HEK293T (cell line): ENCODE measurements at regions not wholly inside any gene's neighbourhood (a gene's known extent, or its start where the extent isn't known, plus 50 kb on each side); places are given as distances from the start of the nearest gene placed in this dataset.

Source experiments
- ELF4 ChIP-seq: fragments of 450-650 bp; IDR thresholded peaks from 2 replicates; pipeline ENCODE4 v1.6.1; 2017; ENCODE audit warnings: antibody characterized with exemption
- FOXA1 ChIP-seq: fragments of 450-650 bp; IDR thresholded peaks from 2 replicates; pipeline ENCODE4 v1.6.1; 2016; ENCODE audit warnings: mild to moderate bottlenecking
- FOXK2 ChIP-seq: fragments of 450-650 bp; IDR thresholded peaks from 2 replicates; pipeline ENCODE4 v1.6.1; 2016; ENCODE audit warnings: mild to moderate bottlenecking
- FOXM1 ChIP-seq: fragments of 450-650 bp; IDR thresholded peaks from 2 replicates; pipeline ENCODE4 v1.6.1; 2017; ENCODE audit warnings: mild to moderate bottlenecking, borderline replicate concordance
- HDGF ChIP-seq: fragments of 450-650 bp; IDR thresholded peaks from 2 replicates; pipeline ENCODE4 v1.6.1; 2017; ENCODE audit warnings: antibody characterized with exemption, borderline replicate concordance
- LEF1 ChIP-seq: fragments of 450-650 bp; IDR thresholded peaks from 2 replicates; pipeline ENCODE4 v1.6.1; 2017; ENCODE audit warnings: mild to moderate bottlenecking, borderline replicate concordance
- NFRKB ChIP-seq: fragments of 450-650 bp; IDR thresholded peaks from 2 replicates; pipeline ENCODE4 v1.6.1; 2016; ENCODE audit warnings: mild to moderate bottlenecking, moderate library complexity
- SP1 ChIP-seq: fragments of 450-650 bp; IDR thresholded peaks from 2 replicates; pipeline ENCODE4 v1.6.1; 2017
- SUZ12 ChIP-seq: fragments of 450-650 bp; IDR thresholded peaks from 2 replicates; pipeline ENCODE4 v1.6.1; 2016; ENCODE audit warnings: mild to moderate bottlenecking
- TARDBP ChIP-seq: fragments of 450-650 bp; IDR thresholded peaks from 2 replicates; pipeline ENCODE4 v1.6.1; 2016
- ZNF384 ChIP-seq: fragments of 450-650 bp; IDR thresholded peaks from 2 replicates; pipeline ENCODE4 v1.6.1; 2016
- TF ChIP-seq, protein P1 (sequence below): fragments of 450-650 bp; IDR thresholded peaks from 2 replicates; pipeline ENCODE4 v1.6.1; 2016

DNA sequence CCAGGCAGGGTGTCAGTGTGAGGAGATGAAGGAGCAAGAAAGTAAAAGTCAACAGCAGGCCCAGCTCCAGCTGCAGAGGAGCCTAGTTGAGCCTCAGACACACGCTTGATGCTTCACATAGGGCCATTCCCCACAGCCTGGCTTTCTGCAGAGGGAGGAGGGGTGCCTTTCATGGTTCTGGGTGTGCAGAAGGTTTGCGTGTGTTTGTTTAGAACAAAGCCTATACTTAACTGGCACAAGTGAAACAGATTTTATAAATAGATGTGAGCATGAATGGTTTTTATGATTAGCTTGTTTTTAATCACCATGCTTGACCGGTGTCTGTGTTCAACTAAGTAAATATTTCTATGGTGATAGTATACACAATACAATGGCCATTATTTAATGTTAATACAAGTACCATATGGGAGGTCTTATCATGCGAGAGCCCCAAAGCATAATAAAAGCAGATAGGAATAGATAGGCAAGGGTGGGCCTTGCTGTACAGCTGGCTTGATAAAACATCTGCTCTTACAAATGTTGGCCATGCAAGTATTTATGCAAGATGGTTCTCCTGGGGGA lies 290.2 kb downstream of the ETS1 start:
- TF ChIP-seq FOXK2 (no peak), FOXM1 (no peak), SUZ12 (no peak), SP1 (no peak), LEF1 (no peak), NFRKB (no peak), HDGF (no peak), ELF4 (no peak), TARDBP (no peak), ZNF384 (no peak), FOXA1 (no peak)
- TF ChIP-seq, protein P1, sequence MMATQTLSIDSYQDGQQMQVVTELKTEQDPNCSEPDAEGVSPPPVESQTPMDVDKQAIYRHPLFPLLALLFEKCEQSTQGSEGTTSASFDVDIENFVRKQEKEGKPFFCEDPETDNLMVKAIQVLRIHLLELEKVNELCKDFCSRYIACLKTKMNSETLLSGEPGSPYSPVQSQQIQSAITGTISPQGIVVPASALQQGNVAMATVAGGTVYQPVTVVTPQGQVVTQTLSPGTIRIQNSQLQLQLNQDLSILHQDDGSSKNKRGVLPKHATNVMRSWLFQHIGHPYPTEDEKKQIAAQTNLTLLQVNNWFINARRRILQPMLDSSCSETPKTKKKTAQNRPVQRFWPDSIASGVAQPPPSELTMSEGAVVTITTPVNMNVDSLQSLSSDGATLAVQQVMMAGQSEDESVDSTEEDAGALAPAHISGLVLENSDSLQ: no peak
